Ishikawa (cell line): ENCODE measurements at regions not wholly inside any gene's neighbourhood (a gene's known extent, or its start where the extent isn't known, plus 50 kb on each side); places are given as distances from the start of the nearest gene placed in this dataset.

Experiments used
- CEBPB ChIP-seq: IDR thresholded peaks from 2 replicates; pipeline ENCODE4 v1.6.1; 2012
- CREB1 ChIP-seq: IDR thresholded peaks from 2 replicates; pipeline ENCODE4 v1.6.1; 2012; ENCODE audit warnings: low read depth
- EGR1 ChIP-seq: IDR thresholded peaks from 2 replicates; pipeline ENCODE4 v1.6.1; 2012
- EP300 ChIP-seq: IDR thresholded peaks from 2 replicates; pipeline ENCODE4 v1.6.1; 2012; ENCODE audit warnings: borderline replicate concordance
- NFIC ChIP-seq: IDR thresholded peaks from 2 replicates; pipeline ENCODE4 v1.6.1; 2012
- RAD21 ChIP-seq: IDR thresholded peaks from 2 replicates; pipeline ENCODE4 v1.6.1; 2012; ENCODE audit warnings: low read depth
- TAF1 ChIP-seq: IDR thresholded peaks from 2 replicates; pipeline ENCODE4 v1.6.1; 2012; ENCODE audit warnings: low read depth, mild to moderate bottlenecking
- TCF12 ChIP-seq: IDR thresholded peaks from 2 replicates; pipeline ENCODE4 v1.6.1; 2012; ENCODE audit warnings: low read depth
- TEAD4 ChIP-seq: IDR thresholded peaks from 2 replicates; pipeline ENCODE4 v1.6.1; 2012
- YY1 ChIP-seq: IDR thresholded peaks from 2 replicates; pipeline ENCODE4 v1.6.1; 2012; ENCODE audit warnings: low read depth
- ZBTB7A ChIP-seq: IDR thresholded peaks from 2 replicates; pipeline ENCODE4 v1.6.1; 2012; ENCODE audit warnings: low read depth
- TF ChIP-seq, protein P1 (sequence below): IDR thresholded peaks from 2 replicates; pipeline ENCODE4 v1.6.1; 2012
- TF ChIP-seq, protein P2 (sequence below): IDR thresholded peaks from 2 replicates; pipeline ENCODE4 v1.6.1; 2012; ENCODE audit warnings: low read depth, mild to moderate bottlenecking
- TF ChIP-seq, protein P3 (sequence below): IDR thresholded peaks from 2 replicates; pipeline ENCODE4 v1.6.1; 2012

DNA sequence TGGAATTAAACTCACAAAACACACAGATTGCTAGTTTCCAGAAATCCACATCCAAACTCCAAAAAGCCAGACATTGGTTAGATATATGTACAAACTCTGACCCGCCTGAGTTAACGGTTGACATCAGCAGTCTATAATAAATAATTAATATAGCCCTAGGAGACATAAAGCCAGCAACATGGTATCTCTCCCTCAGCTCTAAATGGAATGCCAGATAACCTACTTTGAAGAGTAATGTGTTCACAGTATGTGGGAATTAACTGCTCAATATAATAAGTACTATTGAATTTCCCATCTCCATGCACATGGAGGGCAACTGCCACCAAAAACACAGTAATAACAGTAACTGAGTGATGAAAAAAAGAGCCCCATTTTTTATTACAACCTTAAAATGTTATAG lies 383.2 kb downstream of the CD83 start:
- no peak for TF ChIP-seq EP300
- no peak for TF ChIP-seq TAF1
- TF ChIP-seq, protein P1, sequence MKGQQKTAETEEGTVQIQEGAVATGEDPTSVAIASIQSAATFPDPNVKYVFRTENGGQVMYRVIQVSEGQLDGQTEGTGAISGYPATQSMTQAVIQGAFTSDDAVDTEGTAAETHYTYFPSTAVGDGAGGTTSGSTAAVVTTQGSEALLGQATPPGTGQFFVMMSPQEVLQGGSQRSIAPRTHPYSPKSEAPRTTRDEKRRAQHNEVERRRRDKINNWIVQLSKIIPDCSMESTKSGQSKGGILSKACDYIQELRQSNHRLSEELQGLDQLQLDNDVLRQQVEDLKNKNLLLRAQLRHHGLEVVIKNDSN, result no peak
- TF ChIP-seq TCF12, result no peak
- TF ChIP-seq, protein P2, sequence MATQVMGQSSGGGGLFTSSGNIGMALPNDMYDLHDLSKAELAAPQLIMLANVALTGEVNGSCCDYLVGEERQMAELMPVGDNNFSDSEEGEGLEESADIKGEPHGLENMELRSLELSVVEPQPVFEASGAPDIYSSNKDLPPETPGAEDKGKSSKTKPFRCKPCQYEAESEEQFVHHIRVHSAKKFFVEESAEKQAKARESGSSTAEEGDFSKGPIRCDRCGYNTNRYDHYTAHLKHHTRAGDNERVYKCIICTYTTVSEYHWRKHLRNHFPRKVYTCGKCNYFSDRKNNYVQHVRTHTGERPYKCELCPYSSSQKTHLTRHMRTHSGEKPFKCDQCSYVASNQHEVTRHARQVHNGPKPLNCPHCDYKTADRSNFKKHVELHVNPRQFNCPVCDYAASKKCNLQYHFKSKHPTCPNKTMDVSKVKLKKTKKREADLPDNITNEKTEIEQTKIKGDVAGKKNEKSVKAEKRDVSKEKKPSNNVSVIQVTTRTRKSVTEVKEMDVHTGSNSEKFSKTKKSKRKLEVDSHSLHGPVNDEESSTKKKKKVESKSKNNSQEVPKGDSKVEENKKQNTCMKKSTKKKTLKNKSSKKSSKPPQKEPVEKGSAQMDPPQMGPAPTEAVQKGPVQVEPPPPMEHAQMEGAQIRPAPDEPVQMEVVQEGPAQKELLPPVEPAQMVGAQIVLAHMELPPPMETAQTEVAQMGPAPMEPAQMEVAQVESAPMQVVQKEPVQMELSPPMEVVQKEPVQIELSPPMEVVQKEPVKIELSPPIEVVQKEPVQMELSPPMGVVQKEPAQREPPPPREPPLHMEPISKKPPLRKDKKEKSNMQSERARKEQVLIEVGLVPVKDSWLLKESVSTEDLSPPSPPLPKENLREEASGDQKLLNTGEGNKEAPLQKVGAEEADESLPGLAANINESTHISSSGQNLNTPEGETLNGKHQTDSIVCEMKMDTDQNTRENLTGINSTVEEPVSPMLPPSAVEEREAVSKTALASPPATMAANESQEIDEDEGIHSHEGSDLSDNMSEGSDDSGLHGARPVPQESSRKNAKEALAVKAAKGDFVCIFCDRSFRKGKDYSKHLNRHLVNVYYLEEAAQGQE, result no peak
- no peak for TF ChIP-seq CEBPB
- no peak for TF ChIP-seq RAD21
- TF ChIP-seq ZBTB7A, result no peak

DNA sequence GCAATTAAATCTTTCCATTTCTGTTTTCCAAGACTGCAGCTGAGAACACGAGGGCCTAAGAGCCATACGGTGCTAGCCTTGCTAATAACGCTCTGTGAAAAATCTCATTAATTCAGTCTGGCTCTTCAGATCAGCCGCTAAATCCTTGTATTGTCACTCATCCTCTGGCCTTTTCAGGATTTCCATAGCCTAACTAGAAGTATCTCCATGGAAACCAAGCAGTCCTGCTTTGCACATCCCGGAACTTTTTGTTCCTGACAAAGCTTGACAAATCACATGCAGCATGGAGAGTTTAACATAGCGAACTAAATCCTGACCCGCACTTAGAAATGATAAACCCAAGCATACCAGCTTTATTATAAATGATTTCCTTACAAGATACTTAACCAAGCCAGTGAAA lies 383.7 kb downstream of the CD83 start:
- TF ChIP-seq NFIC, result no peak
- TF ChIP-seq RAD21, result no peak
- no peak for TF ChIP-seq CREB1
- TF ChIP-seq, protein P1, result no peak
- no peak for TF ChIP-seq CEBPB
- no peak for TF ChIP-seq TAF1
- TF ChIP-seq, protein P2, result no peak
- TF ChIP-seq TEAD4, result no peak
- TF ChIP-seq TCF12, result no peak
- TF ChIP-seq EP300, result no peak
- TF ChIP-seq YY1, result no peak
- TF ChIP-seq, protein P3, sequence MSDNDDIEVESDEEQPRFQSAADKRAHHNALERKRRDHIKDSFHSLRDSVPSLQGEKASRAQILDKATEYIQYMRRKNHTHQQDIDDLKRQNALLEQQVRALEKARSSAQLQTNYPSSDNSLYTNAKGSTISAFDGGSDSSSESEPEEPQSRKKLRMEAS, result no peak
- no peak for TF ChIP-seq ZBTB7A

DNA sequence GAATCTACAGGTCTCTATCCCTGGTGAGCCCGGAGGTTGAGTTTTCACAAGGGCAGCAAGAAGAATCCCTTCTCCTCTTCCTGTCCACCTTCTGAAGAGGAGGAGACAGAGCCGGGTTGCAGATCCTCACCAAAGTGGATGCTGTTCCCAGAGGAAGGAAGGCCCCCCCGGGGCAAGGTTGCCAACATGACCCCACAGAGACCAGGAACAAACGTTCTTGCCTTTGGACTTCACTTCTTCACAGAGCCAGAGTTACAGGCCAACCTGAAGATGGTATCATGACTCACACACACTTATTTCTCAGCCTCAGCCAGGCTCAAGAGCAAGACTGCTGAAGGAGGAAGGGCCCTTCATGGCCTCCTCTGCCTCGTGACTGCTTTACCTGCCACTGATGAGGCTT lies 384.3 kb downstream of the CD83 start:
- TF ChIP-seq TAF1 (no peak), TEAD4 (no peak), EGR1 (no peak), NFIC (no peak), RAD21 (no peak)
- TF ChIP-seq, protein P3, result no peak
- TF ChIP-seq, protein P1, result no peak
- TF ChIP-seq, protein P2, result no peak

DNA sequence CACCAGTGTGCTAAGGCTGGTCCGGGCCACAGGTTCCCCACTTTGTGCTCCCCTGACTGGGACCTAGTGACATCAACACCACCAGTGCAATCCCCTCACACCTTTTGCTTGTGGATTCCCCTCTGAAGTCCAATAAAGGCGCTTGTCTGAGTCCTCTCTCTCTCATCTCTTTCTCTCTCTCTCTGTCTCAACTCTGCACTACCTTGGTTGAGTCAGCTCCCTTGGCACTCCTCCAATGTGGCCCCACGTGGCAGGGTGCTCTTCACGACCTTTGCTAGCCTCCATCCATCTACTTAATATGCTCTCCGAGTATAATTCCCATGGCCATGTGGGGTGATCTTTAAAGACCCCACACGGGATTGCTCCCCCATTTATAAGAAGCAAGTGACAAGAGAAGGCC lies 385.0 kb downstream of the CD83 start:
- TF ChIP-seq, protein P1, result no peak
- TF ChIP-seq CREB1, result no peak
- no peak for TF ChIP-seq TEAD4
- TF ChIP-seq EP300, result no peak

DNA sequence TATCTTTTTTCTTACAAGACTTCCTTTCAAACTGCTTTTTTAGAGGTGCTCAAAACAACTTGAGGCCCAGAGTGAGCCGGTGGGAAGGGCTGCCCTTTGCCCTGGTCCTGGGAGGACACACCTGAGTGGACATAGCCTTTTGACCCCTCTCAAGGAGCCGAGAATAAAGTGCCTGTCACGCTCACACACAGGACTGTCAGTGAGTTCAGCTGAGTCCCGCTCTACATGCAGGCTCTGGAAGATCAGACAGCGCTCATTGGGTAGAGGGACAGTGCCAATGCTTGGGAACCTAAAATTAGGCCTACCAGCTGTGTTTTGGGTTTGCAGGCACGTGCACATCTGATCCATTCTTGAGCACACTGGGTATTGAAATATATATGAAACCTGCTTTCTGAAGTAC lies 387.8 kb downstream of the CD83 start:
- TF ChIP-seq, protein P3, result no peak
- TF ChIP-seq, protein P1, result no peak
- no peak for TF ChIP-seq YY1
- no peak for TF ChIP-seq EP300
- no peak for TF ChIP-seq EGR1
- no peak for TF ChIP-seq ZBTB7A
